Thyroid gland (tissue), 4 donors: ENCODE measurements at regions not wholly inside any gene's neighbourhood (a gene's known extent, or its start where the extent isn't known, plus 50 kb on each side); places are given as distances from the start of the nearest gene placed in this dataset.

Experiments used
- DNase-seq, 2 donors: peaks; one replicate each; pipeline ENCODE4 v3.0.0-alpha.2; 2019
- H3K27ac ChIP-seq, 3 donors: fragments of 200-600 bp; sonication (generic); 1 replicate in 2 of 3; 2 replicates in 1 of 3; pipeline ENCODE4 v1.5.1; 2016 to 2019; ENCODE audit warnings: mild to moderate bottlenecking in 1 of 3, moderate library complexity in 1 of 3
- H3K27me3 ChIP-seq: fragments of 200-600 bp; sonication (generic); one replicate; pipeline ENCODE4 v1.5.1; 2019
- H3K36me3 ChIP-seq, 2 donors: fragments of 200-600 bp; sonication (generic); one replicate each; pipeline ENCODE4 v1.5.1; 2016 to 2019
- H3K4me1 ChIP-seq, 2 donors: fragments of 200-600 bp; sonication (generic); one replicate each; pipeline ENCODE4 v1.5.1; 2017 to 2019
- H3K4me3 ChIP-seq, 3 donors: fragments of 200-600 bp; sonication (generic); replicated peaks in 1 of 3; 1 replicate in 2 of 3; 2 replicates in 1 of 3; pipeline ENCODE4 v1.5.1; 2016; ENCODE audit warnings: mild to moderate bottlenecking in 1 of 3
- H3K9me3 ChIP-seq: fragments of 200-600 bp; sonication (generic); one replicate; pipeline ENCODE4 v1.5.1; 2017
- POLR2A ChIP-seq, 2 donors: fragments of 450-650 bp; IDR thresholded peaks; one replicate each; pipeline ENCODE4 v1.6.1; 2017; ENCODE audit warnings: antibody characterized with exemption in 2 of 2, mild to moderate bottlenecking in 2 of 2, moderate library complexity in 1 of 2
- WGBS, 2 donors: methylation state at CpG; one replicate each; pipeline ENCODE4 v1.1.5; 2017; 5-methylcytosine and 5-hydroxymethylcytosine counted together
- intact Hi-C: fragments of 100-400 bp; cut with DNase I; formaldehyde crosslinking; loops from one replicate; pipeline ENCODE4 v1.15.1; 2023
- TF ChIP-seq, protein P1 (sequence below), 6 experiments: fragments of 200-600 bp in 3 of 6; fragments of 450-650 bp in 3 of 6; sonication (generic) in 3 of 6; IDR thresholded peaks; one replicate each; pipeline ENCODE4 v1.5.1; 2016 to 2019; ENCODE audit warnings: antibody characterized with exemption in 6 of 6, mild to moderate bottlenecking in 2 of 6, inconsistent platforms in 1 of 6, moderate library complexity in 1 of 6

DNA sequence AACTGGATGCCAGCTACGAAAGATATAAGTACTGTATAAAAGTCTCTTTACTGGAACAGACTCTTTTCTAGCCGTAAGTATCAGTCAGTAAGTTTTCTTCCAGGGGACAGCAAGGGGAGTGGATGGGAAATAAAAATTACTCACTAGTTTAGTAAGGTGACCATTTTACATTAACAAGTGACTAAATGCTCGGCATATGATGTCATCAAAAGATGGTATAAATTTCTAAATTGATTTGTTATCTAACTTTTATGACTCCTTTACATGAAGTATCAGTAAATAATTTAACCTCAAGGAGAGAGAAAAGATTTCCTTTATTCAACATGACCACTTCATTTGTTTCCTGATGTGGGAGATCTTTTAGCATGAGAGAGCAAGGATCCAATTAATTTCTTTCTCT is 859.0 kb upstream of the LRRTM1 start:
- H3K36me3 ChIP-seq = no peaks in the 10 kb centered on the region
- no peaks in the 10 kb centered on the region for H3K27me3 ChIP-seq
- no peaks in the 10 kb centered on the region for H3K9me3 ChIP-seq
- H3K4me1 ChIP-seq = no peaks in the 10 kb centered on the region
- no peak overlapping the region for H3K4me3 ChIP-seq
- TF ChIP-seq, protein P1, sequence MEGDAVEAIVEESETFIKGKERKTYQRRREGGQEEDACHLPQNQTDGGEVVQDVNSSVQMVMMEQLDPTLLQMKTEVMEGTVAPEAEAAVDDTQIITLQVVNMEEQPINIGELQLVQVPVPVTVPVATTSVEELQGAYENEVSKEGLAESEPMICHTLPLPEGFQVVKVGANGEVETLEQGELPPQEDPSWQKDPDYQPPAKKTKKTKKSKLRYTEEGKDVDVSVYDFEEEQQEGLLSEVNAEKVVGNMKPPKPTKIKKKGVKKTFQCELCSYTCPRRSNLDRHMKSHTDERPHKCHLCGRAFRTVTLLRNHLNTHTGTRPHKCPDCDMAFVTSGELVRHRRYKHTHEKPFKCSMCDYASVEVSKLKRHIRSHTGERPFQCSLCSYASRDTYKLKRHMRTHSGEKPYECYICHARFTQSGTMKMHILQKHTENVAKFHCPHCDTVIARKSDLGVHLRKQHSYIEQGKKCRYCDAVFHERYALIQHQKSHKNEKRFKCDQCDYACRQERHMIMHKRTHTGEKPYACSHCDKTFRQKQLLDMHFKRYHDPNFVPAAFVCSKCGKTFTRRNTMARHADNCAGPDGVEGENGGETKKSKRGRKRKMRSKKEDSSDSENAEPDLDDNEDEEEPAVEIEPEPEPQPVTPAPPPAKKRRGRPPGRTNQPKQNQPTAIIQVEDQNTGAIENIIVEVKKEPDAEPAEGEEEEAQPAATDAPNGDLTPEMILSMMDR (IDR thresholded peaks at IDR 0.05) = no peak
- no peak for TF ChIP-seq POLR2A (IDR thresholded peaks at IDR 0.05)
- intact Hi-C loops = no loop called here
- 75 to 82% methylated on average over 3 of the region's 3 CpGs for WGBS, 2 donors
- DNase-seq = no peak
- no peak overlapping the region for H3K27ac ChIP-seq

DNA sequence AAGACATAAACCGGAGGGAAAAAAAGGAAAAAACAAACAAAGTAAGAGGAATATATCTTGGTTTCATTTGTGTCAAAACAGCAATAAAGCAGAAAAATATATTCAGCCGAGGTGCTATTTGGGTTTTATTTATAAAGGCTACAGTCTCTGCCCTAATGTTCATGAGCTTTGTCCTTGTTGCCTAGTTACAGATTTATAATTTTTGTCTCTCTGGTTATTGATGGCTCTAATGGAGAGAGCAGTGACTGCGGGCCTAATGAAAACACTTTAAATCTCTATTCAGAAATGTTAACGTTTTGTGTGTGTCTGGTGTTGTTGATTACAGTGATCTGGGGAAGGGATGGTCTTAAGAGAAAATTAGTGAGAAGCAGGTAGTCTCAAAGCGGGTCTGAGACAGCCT is 854.0 kb upstream of the LRRTM1 start:
- TF ChIP-seq POLR2A (IDR thresholded peaks at IDR 0.05) = no peak
- TF ChIP-seq, protein P1 (IDR thresholded peaks at IDR 0.05) = no peak
- no peak overlapping the region for H3K4me3 ChIP-seq
- no peaks in the 10 kb centered on the region for H3K9me3 ChIP-seq
- intact Hi-C loops = no loop called here
- DNase-seq = no peak
- no peaks in the 10 kb centered on the region for H3K27me3 ChIP-seq
- 78% methylated on average over 5 of the region's 5 CpGs for WGBS, 2 donors
- no peaks in the 10 kb centered on the region for H3K4me1 ChIP-seq
- no peaks in the 10 kb centered on the region for H3K36me3 ChIP-seq
- H3K27ac ChIP-seq = no peak overlapping the region

DNA sequence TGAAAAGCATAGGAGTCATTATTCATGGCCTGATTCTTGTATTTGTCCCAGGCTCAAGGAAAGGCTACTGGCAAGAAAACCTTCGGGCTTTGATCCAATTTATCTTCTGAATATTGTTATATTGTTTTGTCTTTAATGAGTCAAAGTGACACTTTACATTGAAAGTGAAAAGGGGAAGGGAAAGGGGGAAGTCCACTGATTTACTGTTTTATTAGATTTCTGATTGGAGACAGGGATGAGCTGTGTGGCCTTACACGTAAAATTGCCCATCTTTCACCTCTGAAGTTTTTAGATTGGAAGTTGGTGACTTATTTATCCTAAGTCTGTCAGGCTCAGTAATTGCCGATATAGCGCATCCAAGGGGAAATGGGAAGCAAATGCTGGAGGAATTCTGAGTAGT is 843.8 kb upstream of the LRRTM1 start:
- TF ChIP-seq, protein P1 (IDR thresholded peaks at IDR 0.05) = no peak
- TF ChIP-seq POLR2A (IDR thresholded peaks at IDR 0.05) = no peak
- WGBS, 2 donors = 85 to 89% methylated on average over 4 of the region's 4 CpGs
- Histone ChIP-seq H3K9me3 (no peaks in the 10 kb centered on the region), H3K36me3 (no peaks in the 10 kb centered on the region), H3K27me3 (no peaks in the 10 kb centered on the region), H3K4me1 (no peaks in the 10 kb centered on the region), H3K27ac (no peak overlapping the region), H3K4me3 (no peak overlapping the region)
- intact Hi-C loops = no loop called here
- DNase-seq = no peak

DNA sequence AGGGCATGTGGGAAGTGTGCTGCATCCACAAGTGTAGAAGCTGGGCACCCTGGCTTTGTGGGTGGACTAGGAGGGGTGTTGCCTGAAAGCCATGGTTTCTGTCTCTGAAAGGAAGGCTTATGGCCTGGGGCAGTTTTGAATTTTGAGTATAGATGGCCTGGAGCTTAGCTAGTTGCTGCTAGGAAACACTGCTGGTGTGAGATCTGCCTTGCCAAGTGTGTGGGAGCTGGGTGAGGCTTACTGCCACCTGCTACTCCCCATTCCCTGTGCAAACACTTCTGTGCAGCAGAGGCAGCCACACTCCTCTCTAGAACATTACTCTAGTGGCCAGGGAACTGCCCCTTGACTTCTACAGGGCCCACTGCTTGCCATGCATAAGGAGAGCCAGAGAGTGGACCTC is 831.7 kb upstream of the LRRTM1 start:
- no peaks in the 10 kb centered on the region for H3K27me3 ChIP-seq
- no peak overlapping the region for H3K27ac ChIP-seq
- H3K4me3 ChIP-seq = no peak overlapping the region
- intact Hi-C loops = no loop called here
- H3K9me3 ChIP-seq = no peaks in the 10 kb centered on the region
- H3K4me1 ChIP-seq = no peaks in the 10 kb centered on the region
- TF ChIP-seq, protein P1 (IDR thresholded peaks at IDR 0.05) = no peak
- TF ChIP-seq POLR2A (IDR thresholded peaks at IDR 0.05) = no peak
- DNase-seq = no peak
- H3K36me3 ChIP-seq = no peaks in the 10 kb centered on the region

DNA sequence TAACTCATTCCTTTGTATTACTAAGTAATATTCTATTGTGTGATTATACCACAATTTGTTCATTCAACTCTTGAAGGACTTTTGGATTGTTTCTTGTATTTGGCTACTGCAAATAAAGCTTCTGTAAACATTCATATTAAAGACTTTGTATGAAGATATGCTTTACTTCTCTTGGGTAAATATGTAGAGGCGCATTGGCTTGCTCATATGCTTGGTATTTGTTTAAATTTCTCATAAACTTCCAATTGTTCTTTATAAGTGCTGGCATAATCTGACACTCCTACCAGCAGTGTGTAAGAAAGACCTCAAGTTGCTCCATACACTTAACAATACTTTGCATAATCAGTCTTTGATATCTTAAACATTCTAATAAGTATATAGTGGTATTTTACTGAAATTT is 792.8 kb upstream of the LRRTM1 start:
- intact Hi-C loops = no loop called here
- 95 to 96% methylated on average over 1 of the region's 1 CpG for WGBS, 2 donors

More for the DNA sequence above, 792.8 kb upstream of the LRRTM1 start:
- no peak for DNase-seq
- H3K4me3 ChIP-seq = no peak overlapping the region
- no peak overlapping the region for H3K27ac ChIP-seq
- H3K36me3 ChIP-seq = no peaks in the 10 kb centered on the region
- TF ChIP-seq POLR2A (IDR thresholded peaks at IDR 0.05) = no peak
- TF ChIP-seq, protein P1 (IDR thresholded peaks at IDR 0.05) = no peak
- H3K27me3 ChIP-seq = no peaks in the 10 kb centered on the region
- H3K4me1 ChIP-seq = no peaks in the 10 kb centered on the region
- no peaks in the 10 kb centered on the region for H3K9me3 ChIP-seq
